Epidermal melanocyte (primary cell): ENCODE measurements at regions not wholly inside any gene's neighbourhood (a gene's known extent, or its start where the extent isn't known, plus 50 kb on each side); places are given as distances from the start of the nearest gene placed in this dataset.
"Not testable (repeated sequence)": the region's sequence is repeated elsewhere in the genome, so short reads cannot be mapped to it uniquely, and the experiment has no call there.

Experiments
- DNase-seq: peaks from one replicate; pipeline ENCODE4 v3.0.0; 2011; ENCODE audit warnings: low spot score; ENCODE audit not compliant: insufficient read length

- not testable (repeated sequence) for DNase-seq
These were observed 179.0 kb downstream of the RASEF start for GRCh38 chr9:82883974-82884373.

GRCh38 chr9:82890401-82890800 is 172.5 kb downstream of the RASEF start:
- DNase-seq, result no peak

- no peak for DNase-seq
These were observed 172.1 kb downstream of the RASEF start for GRCh38 chr9:82890865-82891264.

GRCh38 chr9:82891321-82891720 is 171.6 kb downstream of the RASEF start:
- no peak for DNase-seq

GRCh38 chr9:82893549-82893948 is 169.4 kb downstream of the RASEF start:
- no peak for DNase-seq

- DNase-seq, result no peak
These were observed 168.4 kb downstream of the RASEF start for GRCh38 chr9:82894548-82894947.

- no peak for DNase-seq
These were observed 167.8 kb downstream of the RASEF start for GRCh38 chr9:82894961-82895821.

GRCh38 chr9:82895822-82896110 is 167.2 kb downstream of the RASEF start:
- DNase-seq, result no peak

- no peak for DNase-seq
These were observed 159.4 kb downstream of the RASEF start for GRCh38 chr9:82903503-82903902.

GRCh38 chr9:82911996-82912395 is 150.9 kb downstream of the RASEF start:
- DNase-seq, result no peak

GRCh38 chr9:82912645-82913044 is 150.3 kb downstream of the RASEF start:
- DNase-seq, result no peak

- not testable (repeated sequence) for DNase-seq
These were observed 146.7 kb downstream of the RASEF start for GRCh38 chr9:82916238-82916637.

- DNase-seq, result no peak
These were observed 142.8 kb downstream of the RASEF start for GRCh38 chr9:82920154-82920553.

GRCh38 chr9:82922686-82923085 is 140.3 kb downstream of the RASEF start:
- no peak for DNase-seq

GRCh38 chr9:82923092-82923911 is 139.6 kb downstream of the RASEF start:
- no peak for DNase-seq

GRCh38 chr9:82923912-82924605 is 138.9 kb downstream of the RASEF start:
- no peak for DNase-seq
